HUDEP-2 (cell line): ENCODE measurements at regions not wholly inside any gene's neighbourhood (a gene's known extent, or its start where the extent isn't known, plus 50 kb on each side); places are given as distances from the start of the nearest gene placed in this dataset.
"Not testable (repeated sequence)": the region's sequence is repeated elsewhere in the genome, so short reads cannot be mapped to it uniquely, and the experiment has no call there.

Experiments
- DNase-seq, 76 experiments: peaks; one replicate each; lab custom pipeline; 2025; ENCODE audit not compliant: unreplicated experiment in 76 of 76; lab: John Stamatoyannopoulos, UW

DNA sequence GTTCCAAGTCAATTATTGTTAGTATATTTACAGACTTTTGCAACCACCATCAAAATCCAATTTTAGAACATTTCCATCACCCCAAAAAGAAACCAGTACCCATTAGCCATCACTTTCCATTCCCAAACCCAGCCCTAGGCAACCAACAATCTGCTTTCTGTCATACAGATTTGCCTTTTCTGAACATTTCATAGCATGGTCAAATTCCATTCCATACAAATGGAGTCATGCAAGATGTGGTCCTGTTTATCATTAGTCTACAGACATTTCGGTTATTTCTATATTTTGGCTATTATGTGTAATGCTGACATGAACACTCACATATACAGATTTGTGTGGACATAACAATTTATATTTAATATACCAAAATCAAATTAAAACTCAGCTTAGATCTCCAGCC is 508.7 kb downstream of the ZNF674 start:
- no peak for DNase-seq

DNA sequence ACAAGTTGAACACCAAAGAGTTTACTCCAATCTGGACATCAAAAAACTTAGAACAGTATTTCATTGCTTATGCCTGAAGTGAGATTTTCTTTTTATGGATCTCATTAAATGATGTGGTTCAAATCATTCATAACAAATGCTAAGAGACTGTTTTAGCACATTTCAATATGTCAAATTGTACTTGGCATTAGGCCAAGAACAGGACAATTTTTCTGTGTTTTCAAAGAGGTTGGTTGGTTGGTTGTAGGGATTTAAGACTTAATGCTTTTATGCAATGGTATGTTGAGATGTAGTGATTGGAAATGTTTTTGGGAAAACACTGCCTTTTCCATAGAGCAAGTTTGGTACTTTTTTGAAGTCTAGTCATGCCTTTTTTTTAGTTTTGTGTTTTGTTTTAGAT is 510.4 kb downstream of the ZNF674 start:
- DNase-seq = no peak

DNA sequence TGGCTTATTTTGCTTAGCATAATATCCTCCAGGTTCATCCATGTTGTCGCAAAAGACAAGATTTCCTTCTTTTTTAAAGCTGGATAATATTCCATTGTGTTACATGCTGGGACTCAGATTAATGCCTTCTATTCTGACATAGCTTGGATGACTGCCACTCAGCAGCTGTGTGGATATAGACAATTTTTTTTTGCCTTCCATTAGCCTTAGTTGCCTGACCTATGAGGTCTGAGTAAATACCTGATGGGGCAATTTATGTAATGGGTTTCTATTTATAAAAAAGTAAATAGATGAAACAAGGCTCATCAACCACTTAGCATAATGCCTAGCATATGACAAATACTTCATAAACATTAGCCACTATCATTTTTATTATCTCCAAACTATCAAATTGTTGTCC is 515.4 kb downstream of the ZNF674 start:
- no peak for DNase-seq

DNA sequence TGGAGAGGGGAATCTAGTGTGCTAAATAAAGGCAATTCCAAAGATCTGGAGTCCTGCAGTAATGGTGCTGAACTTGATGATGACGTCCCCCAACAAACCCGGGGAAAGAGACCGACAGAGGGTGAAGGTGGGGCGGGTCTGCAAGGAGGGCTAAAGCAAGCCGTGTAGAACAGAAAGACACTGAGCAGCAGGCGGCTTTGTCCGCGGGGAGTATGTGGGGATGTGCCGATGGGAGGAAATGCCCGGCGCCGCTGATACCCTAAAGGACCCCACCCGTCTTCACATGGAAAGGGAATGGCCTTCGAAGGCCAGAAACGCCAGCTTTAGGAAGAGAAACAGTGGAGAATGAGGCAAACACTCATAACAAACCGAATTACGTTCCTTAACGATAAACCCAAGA is 528.9 kb downstream of the ZNF674 start:
- DNase-seq = no peak

DNA sequence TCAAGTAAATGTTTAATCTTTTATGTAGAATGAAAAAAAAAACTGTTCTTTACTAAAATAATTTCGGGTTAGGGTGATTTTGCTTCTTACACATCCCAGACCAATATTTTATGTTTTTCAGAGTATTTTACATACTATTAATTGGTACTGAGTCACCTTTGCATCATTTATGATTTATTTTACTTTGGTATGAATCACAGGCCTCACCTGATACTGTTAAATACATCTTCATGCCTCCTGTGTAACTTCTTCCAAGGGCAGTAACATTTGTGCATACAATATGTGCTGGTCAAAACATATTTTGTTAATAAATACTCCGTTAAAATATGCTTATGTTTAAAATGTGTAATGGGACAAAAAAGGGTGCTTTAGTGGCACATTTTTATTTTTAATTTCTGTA is 529.6 kb downstream of the ZNF674 start:
- no peak for DNase-seq

DNA sequence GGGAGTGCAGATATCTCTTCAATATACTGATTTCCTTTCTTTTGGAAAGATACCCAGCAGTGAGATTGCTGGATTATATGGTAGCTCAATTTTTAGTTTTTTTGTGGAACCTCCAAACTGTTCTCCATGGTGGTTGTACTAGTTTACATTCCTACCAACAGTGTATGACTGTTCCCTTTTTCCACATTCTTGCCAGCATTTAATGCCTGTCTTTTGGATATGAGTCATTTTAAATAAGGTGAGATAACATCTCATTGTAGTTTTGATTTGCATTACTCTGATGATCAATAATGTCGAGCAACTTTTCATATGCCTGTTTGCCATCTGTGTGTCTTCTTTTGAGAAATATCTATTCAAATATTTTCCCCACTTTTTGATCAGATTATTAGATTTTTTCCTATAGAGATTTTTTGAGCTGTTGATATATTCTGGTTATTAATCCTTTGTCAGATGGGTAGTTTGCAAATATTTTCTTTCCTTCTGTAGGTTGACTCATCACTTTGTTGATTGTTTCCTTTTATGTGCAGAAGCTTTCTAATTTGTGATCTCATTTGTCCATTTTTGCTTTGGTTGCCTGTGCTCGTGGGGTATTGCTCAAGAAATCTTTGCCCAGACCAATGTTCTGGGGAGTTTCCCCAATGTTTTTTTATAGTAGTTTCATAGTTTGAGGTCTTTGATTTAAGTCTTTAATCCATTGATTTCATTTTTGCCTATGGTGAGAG is 552.7 kb downstream of the ZNF674 start:
- DNase-seq = no peak

DNA sequence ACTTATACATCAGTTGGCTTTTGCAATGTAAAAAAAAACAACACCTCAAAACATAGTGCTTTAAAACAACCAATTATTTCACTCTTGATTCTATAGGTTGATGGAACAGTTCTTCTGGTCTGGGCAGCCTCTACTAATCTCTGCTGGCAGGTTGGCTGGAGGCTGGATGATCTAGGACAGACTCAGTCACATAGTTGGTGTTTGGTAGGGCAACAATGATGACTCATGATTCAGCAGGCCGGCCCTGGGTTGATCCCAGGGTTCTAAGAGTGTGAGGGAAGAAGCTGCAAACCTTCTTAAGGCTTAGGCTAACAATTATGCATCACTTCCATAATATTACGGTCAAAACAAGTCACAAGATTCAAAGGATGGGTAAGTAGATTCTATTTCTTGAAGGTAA is 558.2 kb downstream of the ZNF674 start:
- DNase-seq = no peak

DNA sequence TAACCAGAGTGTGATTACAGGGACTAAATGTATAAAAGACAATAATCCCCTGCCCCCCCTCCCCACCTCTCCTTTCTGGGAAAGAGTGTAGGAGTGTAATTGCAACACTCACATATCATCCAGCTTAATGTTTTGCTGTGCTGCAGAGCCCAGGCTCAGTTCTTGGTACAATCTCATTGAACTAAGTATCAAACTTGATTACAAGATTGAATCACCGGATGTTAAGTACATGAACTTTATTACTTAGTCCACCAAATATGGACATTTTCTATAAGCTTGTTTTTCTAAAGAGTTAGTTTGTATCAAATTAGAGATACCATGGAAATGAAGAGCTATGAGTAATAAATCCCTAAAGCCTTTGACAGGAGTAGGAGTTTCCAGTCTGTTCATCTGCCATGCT is 559.1 kb downstream of the ZNF674 start:
- no peak for DNase-seq

DNA sequence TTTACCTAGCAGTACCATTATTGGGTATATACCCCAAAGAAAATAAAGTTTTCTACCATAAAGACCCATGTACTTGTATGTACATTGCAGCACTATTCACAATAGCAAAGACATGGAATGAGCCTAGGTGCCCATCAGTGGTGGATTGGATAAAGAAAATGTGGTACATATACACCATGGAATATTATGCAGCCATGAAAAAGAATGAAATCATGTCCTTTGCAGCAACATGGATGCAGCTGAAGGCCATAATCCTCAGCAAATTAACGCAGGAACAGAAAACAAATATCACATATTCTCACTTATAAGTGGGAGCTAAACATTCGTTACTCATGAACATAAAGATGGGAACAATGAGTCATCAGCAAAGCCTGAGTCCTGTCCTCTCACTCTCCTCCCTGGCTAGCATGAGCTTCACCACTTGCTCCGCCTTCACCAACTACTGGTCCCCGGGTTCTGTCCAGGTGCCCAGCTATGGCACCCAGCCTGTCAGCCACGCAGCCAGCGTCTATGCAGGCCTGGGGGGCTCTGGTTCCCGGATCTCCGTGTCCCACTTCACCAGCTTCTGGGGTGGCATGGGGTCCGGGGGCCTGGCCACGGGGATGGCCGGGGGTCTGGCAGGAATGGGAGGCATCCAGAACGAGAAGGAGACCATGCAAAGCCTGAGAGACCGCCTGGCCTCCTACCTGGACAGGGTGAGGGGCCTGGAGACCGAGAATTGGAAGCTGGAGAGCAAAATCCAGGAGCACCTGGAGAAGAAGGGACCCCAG is 562.1 kb downstream of the ZNF674 start:
- DNase-seq = not testable (repeated sequence)

DNA sequence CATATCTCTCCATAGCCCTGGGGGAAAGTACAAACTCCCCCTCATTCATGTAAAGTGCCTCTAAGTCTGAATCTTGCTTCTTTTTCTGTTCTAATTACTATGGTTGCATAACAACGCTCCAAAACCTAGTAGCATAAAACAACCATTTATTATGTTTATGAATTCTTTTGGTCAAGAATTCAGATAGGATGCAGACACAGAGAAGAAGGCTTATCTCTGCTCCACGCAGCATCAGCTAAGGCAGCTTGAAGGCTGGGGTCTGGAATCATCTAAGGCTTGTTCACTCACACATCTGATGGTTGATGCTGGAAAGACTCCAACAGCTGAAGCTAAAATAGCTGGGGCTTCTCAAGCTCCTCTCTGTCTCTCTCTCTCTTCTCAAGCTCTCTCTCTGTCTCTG is 564.5 kb downstream of the ZNF674 start:
- no peak for DNase-seq

DNA sequence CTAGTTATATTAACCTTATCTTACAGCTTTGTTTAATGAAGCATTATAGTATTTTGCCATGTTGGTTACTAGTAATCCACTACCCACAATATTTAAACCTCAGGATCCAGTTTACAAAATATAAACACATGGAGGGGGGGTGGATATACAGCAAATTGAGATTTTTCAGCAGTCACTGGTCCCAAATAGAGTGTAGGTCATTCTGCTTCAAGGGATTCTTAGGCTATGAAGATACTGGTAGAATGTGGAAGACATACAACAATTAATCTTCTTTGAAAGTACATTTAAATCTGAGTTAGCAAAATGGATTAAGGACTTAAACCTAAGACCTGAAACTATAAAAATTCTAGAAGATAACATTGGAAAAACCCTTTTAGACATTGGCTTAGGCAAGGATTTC is 569.6 kb downstream of the ZNF674 start:
- no peak for DNase-seq

DNA sequence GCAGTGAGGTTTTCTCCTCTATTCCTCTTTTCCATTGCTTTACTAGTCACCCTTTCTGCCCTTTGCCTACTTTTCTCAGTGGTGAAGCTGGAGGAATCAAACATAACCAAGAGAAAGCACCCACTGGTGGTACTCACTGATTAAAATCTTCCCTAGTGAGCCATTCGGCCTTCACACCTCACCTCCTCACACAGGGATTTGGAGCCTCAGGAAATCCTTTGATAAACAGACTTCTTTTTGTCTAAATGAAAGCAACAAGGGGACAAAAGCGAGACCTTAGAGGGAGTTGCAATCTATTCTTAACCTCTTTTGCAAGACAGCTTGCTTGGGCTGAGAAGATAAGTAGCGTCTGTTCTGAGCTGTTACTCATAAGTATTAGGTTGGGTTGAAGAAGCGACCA is 572.6 kb downstream of the ZNF674 start:
- DNase-seq = no peak

DNA sequence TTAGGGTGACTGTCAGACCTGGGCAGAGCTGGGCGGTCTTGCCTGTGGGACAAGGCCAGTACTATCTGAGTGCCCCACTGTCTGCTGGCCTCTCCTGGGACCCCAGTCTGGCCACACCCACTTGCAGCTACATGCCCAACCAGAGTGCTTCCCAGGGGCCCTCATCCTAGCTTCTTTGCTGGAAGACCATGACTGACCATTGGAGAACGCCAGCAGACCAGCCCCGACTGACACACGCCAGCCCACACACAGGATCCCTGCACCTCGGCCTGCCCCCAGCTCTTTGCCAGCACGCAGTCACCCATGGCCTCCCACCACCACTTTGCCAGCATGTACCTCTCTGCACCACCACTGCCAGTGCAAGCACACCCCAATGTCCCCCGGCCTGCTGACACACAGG is 585.7 kb downstream of the ZNF674 start:
- DNase-seq = no peak

DNA sequence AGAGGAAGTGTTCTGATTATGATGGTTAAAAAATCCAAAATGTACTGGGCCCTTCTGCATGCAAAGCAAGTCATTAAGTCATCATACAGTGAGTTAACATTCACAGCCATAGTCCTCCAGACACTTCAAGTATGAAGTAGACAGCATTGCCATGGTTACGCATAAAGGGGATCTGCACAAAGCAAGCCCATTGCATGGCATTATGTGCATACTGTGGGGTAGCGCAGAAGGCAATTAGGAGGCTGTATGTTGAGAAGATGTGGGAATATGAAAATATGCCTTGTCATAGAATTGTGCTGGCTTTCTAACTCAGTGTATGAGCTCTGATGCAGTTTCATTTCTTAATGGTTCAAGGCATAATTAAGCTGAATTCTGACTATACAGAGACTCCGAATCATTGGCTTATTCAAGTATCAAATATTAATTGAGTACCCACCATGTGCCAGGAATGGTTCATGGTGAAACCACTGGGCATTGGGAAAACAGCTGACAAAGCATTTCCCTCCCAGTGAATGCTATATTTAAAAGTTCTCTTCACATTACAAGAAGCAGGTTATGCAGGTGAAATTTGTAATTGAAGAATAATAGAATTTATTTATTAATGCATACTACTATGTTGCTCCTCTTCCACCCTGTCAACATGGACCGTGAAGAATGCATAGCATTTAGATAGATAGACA is 588.9 kb downstream of the ZNF674 start:
- no peak for DNase-seq

DNA sequence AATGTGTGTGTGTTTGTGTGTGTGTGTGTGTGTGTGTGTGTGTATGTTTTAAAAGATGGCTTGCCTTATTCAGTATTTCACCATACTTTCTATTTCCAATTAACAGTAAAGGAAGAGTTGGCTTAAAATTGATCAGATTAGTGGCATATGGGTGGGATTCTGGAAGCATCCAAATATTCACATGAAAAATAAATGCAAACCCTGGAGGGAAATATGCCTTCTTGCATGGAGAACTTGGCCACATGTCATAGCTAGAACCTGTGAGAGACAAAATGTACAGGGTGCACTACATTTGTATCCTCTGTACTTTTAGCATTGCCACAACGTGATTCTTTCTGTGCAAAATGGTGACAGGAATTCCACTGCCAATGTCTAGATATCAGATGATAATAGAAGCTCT is 589.6 kb downstream of the ZNF674 start:
- no peak for DNase-seq

DNA sequence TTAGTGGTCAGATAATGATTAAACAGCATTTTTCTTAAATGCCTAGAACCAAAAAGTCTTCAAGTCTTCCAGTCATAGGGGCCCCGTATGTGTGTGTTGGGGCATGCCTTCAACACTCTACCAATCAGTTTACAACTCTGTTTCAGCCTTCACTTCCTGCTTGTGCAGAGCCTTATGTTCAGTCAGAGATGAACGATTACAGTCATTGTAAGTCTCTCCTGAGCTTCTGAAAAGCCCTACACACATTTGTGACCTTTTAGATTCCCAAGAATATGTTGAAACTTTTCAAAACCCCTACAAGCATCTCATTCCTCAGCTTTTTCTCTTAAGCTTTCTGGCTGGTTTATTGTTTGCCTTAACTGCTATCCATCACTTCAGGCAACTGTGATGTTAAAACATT is 591.2 kb downstream of the ZNF674 start:
- no peak for DNase-seq

DNA sequence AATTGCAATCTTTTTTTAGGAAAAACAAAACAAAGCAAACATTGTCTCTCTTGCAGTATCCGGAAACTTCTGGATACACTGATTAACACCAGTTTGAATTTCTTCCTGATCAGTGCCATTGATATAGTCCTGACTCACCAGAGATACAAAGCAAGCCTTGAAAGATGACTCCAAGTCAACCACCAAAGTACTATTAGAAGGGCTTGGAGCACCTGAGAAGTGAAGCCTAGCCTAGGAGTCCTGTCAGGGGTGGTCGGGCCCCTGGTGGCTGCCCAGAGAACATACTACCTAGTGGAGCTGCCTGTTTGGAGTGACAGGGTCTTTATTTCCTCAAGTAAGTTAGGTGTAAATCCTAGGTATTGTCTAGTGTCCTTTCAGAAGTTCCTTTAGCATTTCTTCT is 593.2 kb downstream of the ZNF674 start:
- no peak for DNase-seq

DNA sequence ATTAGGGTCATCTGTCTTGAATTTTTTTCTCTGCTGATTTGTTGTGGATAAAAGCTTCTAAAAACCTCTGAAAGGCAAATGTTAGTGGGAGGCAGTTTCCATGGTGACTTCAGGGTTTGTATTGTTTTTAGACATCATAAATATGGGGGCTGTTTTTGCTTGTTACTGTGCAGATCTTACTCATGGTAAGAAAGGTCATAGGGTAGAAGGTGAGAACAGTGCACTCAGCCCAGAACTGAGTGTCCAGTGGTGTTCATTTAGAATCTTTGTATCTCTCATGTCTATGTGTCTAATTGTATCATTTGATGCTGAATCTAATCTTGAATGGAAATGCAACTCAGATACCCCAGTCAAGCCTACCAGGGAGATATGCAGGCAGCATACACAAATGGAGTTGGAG is 609.8 kb downstream of the ZNF674 start:
- no peak for DNase-seq

DNA sequence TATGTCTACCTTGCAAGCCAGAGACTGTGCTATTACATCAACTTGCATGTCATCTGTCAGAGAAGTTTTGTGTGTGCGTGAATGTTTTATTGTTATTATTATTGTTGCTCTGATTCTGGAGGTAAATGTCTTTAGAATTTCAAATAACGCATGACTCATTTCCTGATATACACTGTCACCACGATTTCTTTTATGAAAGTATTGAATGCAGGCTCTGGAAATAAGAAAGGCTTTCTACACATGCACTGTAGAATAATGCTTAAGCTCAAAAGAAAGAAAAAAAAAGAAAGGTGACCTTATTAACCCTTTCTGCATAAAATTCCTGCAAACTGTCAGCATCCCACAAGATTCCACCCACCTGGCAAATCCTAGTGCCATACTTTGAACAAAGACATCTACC is 632.9 kb downstream of the ZNF674 start:
- no peak for DNase-seq

DNA sequence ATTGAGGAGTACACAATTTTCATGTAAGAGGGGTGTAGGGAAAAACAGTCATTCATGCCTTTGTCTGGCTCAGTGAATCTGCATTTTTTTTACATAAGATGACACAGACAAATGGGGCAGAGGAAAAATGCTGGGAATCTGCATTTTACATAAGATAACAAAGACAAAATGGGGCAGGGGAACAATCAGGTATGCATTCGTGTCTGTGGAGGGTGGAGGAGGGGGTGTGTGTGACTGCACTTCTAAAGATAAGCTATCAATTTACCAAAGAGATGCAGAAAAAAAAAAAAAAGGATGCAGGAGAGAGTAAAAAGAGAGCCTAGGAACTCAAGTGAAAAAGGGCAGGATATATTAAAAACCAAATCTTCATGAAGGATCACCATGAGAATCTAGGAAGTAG is 637.4 kb downstream of the ZNF674 start:
- no peak for DNase-seq

DNA sequence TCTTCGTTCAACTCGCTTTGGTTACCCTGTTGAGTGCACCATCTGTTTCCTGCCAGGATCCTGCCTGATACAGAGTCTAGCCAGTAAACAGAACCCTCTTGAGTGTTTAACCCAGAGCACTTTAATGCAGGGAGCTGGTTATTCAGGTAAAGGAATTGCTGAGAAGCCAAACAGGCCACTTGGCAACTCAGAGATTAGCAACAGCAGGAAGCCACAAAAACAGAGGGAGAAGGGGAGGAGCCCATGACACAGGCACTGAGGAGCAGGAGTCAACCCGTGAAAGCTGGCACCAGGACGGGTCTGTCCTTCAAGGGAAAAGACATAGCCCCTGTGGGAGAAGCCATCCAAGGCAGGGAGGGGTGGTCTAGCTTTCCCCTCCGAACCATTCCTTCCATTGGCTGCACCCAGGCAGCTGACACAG is 641.4 kb downstream of the ZNF674 start:
- no peak for DNase-seq
